Activated CD8-positive, alpha-beta memory T cell treated with anti-CD3 and anti-CD28 coated beads, Interleukin-2, amount 10 ng/mL, durations not matched to agents 7 days and 5 days (primary cell): ENCODE measurements at regions not wholly inside any gene's neighbourhood (a gene's known extent, or its start where the extent isn't known, plus 50 kb on each side); places are given as distances from the start of the nearest gene placed in this dataset.

ENCODE experiments used
- ATAC-seq: fragments of 150-1000 bp; cut with Tn5 transposase; one replicate; pipeline ENCODE4 v1.10.0; 2021; ENCODE audit warnings: moderate library complexity
- CTCF ChIA-PET: fragments of 350-600 bp; sonication (Branson Sonifier 250); formaldehyde crosslinking; loops from one replicate; lab custom pipeline; 2021; ENCODE audit warnings: antibody characterized with exemption; lab: Charles Lee
- DNase-seq: peaks from one replicate; pipeline ENCODE4 v3.0.0-alpha.2; 2020
- H3K27ac Mint-ChIP-seq: one replicate; pipeline ENCODE4 v1.8.0; 2021; ENCODE audit warnings: mild to moderate bottlenecking, mixed read lengths
- H3K27me3 Mint-ChIP-seq: one replicate; pipeline ENCODE4 v1.8.0; 2021; ENCODE audit warnings: mixed read lengths
- H3K36me3 Mint-ChIP-seq: one replicate; pipeline ENCODE4 v1.8.0; 2021; ENCODE audit warnings: mild to moderate bottlenecking, mixed read lengths
- H3K4me1 Mint-ChIP-seq: one replicate; pipeline ENCODE4 v1.8.0; 2021; ENCODE audit warnings: mixed read lengths
- H3K4me3 Mint-ChIP-seq: one replicate; pipeline ENCODE4 v1.8.0; 2021; ENCODE audit warnings: mild to moderate bottlenecking, moderate library complexity, mixed read lengths
- H3K9me3 Mint-ChIP-seq: one replicate; pipeline ENCODE4 v1.8.0; 2022; ENCODE audit warnings: low read depth, mixed read lengths

- no peak for DNase-seq
- CTCF ChIA-PET: interaction anchor here (1.1 to 1.3 kb wide), 2 partner anchors 54 to 99 kb away, joined by 3 read pairs; no protein-coding TSS in a partner anchor
- Mint-ChIP-seq H3K36me3 (no peaks in the 10 kb centered on the region), H3K4me3 (no peak overlapping the region), H3K9me3 (no peaks in the 10 kb centered on the region), H3K27ac (no peak overlapping the region), H3K4me1 (peaks cover 8% of the 10 kb centered on the region), H3K27me3 (peaks cover under 1% of the 10 kb centered on the region)
- ATAC-seq: peak; percentile 47
These were observed 75.2 kb upstream of the TP53I11 start for GRCh38 chr11:45025716-45026492.

GRCh38 chr11:45026835-45027234 lies 76.2 kb upstream of the TP53I11 start:
- H3K36me3 Mint-ChIP-seq: no peaks in the 10 kb centered on the region
- CTCF ChIA-PET: interaction anchor here (1.1 kb wide), 1 partner anchor 100 kb away, joined by 3 read pairs; no protein-coding TSS in a partner anchor
- H3K4me3 Mint-ChIP-seq: no peak overlapping the region
- H3K27me3 Mint-ChIP-seq: peaks cover 3% of the 10 kb centered on the region
- DNase-seq: no peak
- H3K9me3 Mint-ChIP-seq: no peaks in the 10 kb centered on the region
- no peak for ATAC-seq
- peaks cover 8% of the 10 kb centered on the region for H3K4me1 Mint-ChIP-seq
- H3K27ac Mint-ChIP-seq: no peak overlapping the region

- ATAC-seq (no peak), DNase-seq (no peak)
- no peak overlapping the region for H3K27ac Mint-ChIP-seq
- peaks cover 8% of the 10 kb centered on the region for H3K4me1 Mint-ChIP-seq
- H3K4me3 Mint-ChIP-seq: no peak overlapping the region
- peaks cover 3% of the 10 kb centered on the region for H3K27me3 Mint-ChIP-seq
- H3K9me3 Mint-ChIP-seq: no peaks in the 10 kb centered on the region
- H3K36me3 Mint-ChIP-seq: no peaks in the 10 kb centered on the region
- CTCF ChIA-PET: interaction anchor here (1.1 kb wide), 1 partner anchor 100 kb away, joined by 3 read pairs; no protein-coding TSS in a partner anchor
These were observed 76.6 kb upstream of the TP53I11 start for GRCh38 chr11:45027312-45027711.

DNA sequence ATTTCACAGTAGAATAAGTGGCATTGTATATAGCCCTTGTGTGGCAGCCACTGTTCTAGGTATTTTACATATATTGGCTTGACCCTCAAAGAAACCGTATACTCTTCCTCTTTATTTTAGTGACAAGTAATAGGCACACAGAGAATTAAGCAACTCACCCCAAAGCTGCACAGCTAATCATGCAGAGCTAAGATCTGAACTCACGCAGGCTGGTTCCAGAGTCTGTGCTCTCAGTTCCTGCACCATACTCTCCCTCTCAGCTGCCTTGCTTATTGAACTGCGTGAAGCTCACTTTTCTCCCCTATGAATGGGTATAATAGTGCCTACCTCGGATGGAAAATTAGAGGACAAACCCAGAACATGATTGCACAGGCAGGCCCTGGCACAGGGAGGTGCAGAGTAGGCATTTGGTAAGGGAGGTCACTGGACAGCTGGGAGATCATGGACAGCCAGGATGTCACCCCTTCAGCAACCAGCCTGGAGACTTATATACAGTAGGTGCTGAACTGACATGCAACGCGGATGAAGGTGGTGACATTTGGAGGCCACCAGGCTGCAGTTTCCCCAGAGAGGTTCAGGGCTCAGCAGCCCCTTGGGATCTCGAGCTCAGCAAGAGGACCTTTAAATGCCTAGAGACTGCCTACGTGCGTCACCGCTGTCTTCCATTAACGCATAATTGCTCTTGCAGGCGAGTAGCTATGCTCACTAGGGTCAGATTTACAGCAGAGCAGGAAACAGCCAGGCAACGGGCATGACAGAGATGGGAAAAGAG lies 78.4 kb upstream of the TP53I11 start:
- no peak overlapping the region for H3K4me3 Mint-ChIP-seq
- ATAC-seq (no peak), DNase-seq (no peak)
- CTCF ChIA-PET: interaction anchor here (1.3 kb wide), 1 partner anchor 93 kb away, joined by 3 read pairs; no protein-coding TSS in a partner anchor
- no peaks in the 10 kb centered on the region for H3K9me3 Mint-ChIP-seq
- H3K4me1 Mint-ChIP-seq: peaks cover 8% of the 10 kb centered on the region
- H3K27ac Mint-ChIP-seq: no peak overlapping the region
- peaks cover 12% of the 10 kb centered on the region for H3K27me3 Mint-ChIP-seq
- H3K36me3 Mint-ChIP-seq: no peaks in the 10 kb centered on the region

- no peaks in the 10 kb centered on the region for H3K36me3 Mint-ChIP-seq
- CTCF ChIA-PET: interaction anchor here (0.9 kb wide), 1 partner anchor 95 kb away, joined by 3 read pairs; no protein-coding TSS in a partner anchor
- peaks cover 4% of the 10 kb centered on the region for H3K4me1 Mint-ChIP-seq
- no peak overlapping the region for H3K27ac Mint-ChIP-seq
- DNase-seq: no peak
- ATAC-seq: no peak
- peaks cover 12% of the 10 kb centered on the region for H3K27me3 Mint-ChIP-seq
- H3K4me3 Mint-ChIP-seq: no peak overlapping the region
- H3K9me3 Mint-ChIP-seq: no peaks in the 10 kb centered on the region
These were observed 80.1 kb upstream of the TP53I11 start for GRCh38 chr11:45030778-45031177.

DNA sequence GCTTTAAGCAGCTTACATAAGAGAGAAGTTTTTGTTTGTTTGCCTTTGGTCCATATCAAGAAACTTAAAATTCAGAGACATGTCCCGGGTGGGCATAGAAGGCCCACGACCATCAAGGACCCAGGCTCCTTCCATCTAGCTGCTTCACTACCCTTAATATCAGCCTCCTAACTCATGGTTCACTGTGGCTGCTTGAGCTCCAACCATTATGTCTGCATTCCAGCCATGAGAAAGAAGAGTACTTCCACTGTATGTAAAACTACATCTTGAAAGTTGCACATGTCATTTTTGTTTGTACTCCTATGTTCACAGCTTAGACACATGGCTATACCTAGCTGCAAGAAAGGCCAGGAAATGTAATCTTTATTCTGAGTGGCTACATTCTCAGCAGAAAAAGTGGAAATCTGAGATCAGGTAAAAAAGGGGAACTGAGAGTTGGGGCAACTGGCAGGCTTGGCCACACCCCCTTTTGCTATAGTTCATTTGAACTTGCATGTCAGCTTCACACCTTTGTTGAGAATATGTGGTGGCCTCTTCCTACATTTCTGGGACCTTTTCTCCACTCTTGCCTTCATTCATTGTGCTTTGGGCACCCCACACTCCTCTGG lies 81.3 kb upstream of the TP53I11 start:
- CTCF ChIA-PET: no interaction called here
- Mint-ChIP-seq H3K27me3 (peaks cover 12% of the 10 kb centered on the region), H3K9me3 (no peaks in the 10 kb centered on the region), H3K27ac (no peak overlapping the region), H3K4me1 (no peaks in the 10 kb centered on the region), H3K36me3 (no peaks in the 10 kb centered on the region), H3K4me3 (no peak overlapping the region)
- no peak for ATAC-seq
- no peak for DNase-seq

DNA sequence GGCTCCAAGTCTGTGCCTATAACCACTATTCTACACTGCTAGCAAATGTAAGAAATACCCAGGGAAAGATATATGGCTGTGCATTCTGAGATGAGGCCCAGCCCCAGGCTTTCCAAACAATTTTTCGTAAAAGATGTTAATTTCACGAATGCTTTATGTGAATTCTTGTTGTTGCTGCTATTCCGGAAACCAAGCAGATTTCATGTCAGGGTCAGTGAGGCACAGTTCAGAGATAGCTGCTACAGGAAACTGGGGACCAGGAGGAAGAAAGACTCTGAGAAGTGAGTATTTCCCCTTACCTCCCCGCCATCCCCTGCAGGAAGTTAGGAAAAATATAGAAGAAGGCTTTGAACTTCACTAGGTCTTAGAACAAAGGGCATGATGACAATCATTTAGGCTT lies 84.7 kb upstream of the TP53I11 start:
- Mint-ChIP-seq H3K27ac (no peak overlapping the region), H3K4me1 (no peaks in the 10 kb centered on the region), H3K9me3 (peaks cover 3% of the 10 kb centered on the region), H3K4me3 (no peak overlapping the region), H3K27me3 (peaks cover 16% of the 10 kb centered on the region), H3K36me3 (no peaks in the 10 kb centered on the region)
- DNase-seq (no peak), ATAC-seq (no peak)
- CTCF ChIA-PET: interaction anchor here (0.7 to 1.8 kb wide), 2 partner anchors 87 to 99 kb away, joined by 3 to 4 read pairs; no protein-coding TSS in a partner anchor

DNA sequence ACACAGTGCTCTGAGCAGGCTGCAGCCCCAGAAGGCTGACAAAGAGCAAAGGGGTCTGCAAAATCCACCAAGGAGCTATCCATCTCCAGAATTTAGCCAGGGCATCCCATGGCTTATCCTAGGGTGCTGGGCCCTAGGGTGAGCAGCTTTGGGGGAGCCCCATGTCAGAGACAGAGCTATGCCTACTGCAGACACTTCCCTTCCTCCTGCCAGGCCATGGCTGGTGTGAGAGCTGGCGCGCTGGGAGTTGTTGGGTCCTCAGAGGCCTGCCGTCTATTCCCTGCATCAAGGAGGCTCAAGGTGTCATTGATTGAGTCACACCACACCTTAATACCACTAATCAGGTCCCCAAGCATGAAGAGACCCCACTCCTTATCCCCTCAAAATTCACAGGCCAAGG lies 85.3 kb upstream of the TP53I11 start:
- CTCF ChIA-PET: interaction anchor here (0.7 to 1.8 kb wide), 2 partner anchors 87 to 100 kb away, joined by 3 to 4 read pairs; no protein-coding TSS in a partner anchor
- ATAC-seq: no peak
- Mint-ChIP-seq H3K9me3 (peaks cover 3% of the 10 kb centered on the region), H3K27ac (no peak overlapping the region), H3K27me3 (peaks cover 15% of the 10 kb centered on the region), H3K4me3 (no peak overlapping the region), H3K4me1 (no peaks in the 10 kb centered on the region), H3K36me3 (no peaks in the 10 kb centered on the region)
- DNase-seq: no peak

GRCh38 chr11:45036733-45037132 lies 86.0 kb upstream of the TP53I11 start:
- DNase-seq: no peak
- peaks cover 3% of the 10 kb centered on the region for H3K9me3 Mint-ChIP-seq
- no peak overlapping the region for H3K4me3 Mint-ChIP-seq
- peaks cover 13% of the 10 kb centered on the region for H3K27me3 Mint-ChIP-seq
- no peaks in the 10 kb centered on the region for H3K4me1 Mint-ChIP-seq
- no peak overlapping the region for H3K27ac Mint-ChIP-seq
- CTCF ChIA-PET: no interaction called here
- no peak for ATAC-seq
- H3K36me3 Mint-ChIP-seq: no peaks in the 10 kb centered on the region

DNA sequence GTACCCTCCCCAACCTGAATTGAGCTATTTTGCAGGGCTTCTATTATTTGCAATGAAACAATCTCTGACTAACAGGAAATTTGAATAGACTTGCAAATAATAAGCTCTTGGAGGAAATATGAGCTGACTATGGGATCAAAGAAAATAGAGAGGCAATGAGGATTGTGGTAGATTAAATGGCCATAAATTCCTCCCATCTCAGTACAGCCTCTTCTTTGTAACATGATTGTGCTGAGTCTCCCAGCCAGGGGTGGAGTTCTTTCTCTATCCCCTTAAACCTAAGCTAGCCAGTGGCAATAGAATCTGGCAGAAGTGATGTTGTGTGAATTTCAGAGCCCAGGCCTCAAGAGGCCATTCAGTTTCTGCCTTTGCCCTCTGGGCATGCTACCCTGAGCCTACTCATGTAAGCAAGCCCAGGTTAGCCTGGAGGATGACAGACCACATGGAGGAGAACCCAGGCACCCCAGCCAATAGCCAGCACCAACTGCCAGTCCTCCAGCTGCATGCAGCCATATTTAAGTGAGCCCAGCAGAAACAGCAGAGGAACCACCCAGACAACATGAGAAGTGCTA lies 86.8 kb upstream of the TP53I11 start:
- CTCF ChIA-PET: no interaction called here
- DNase-seq (no peak), ATAC-seq (no peak)
- Mint-ChIP-seq H3K27ac (no peak overlapping the region), H3K4me3 (no peak overlapping the region), H3K9me3 (peaks cover 3% of the 10 kb centered on the region), H3K36me3 (no peaks in the 10 kb centered on the region), H3K4me1 (no peaks in the 10 kb centered on the region), H3K27me3 (peaks cover 11% of the 10 kb centered on the region)

GRCh38 chr11:45038923-45039322 lies 88.2 kb upstream of the TP53I11 start:
- CTCF ChIA-PET: interaction anchor here (0.7 kb wide), 2 partner anchors 71 to 678 kb away, joined by 3 read pairs; no protein-coding TSS in a partner anchor
- Mint-ChIP-seq H3K4me3 (no peak overlapping the region), H3K27me3 (peaks cover 4% of the 10 kb centered on the region), H3K27ac (no peak overlapping the region), H3K9me3 (peaks cover 3% of the 10 kb centered on the region), H3K4me1 (no peaks in the 10 kb centered on the region), H3K36me3 (no peaks in the 10 kb centered on the region)
- DNase-seq: no peak
- no peak for ATAC-seq

- no peak for ATAC-seq
- Mint-ChIP-seq H3K27me3 (peaks cover 4% of the 10 kb centered on the region), H3K4me1 (peaks cover 4% of the 10 kb centered on the region), H3K9me3 (peaks cover 3% of the 10 kb centered on the region), H3K27ac (no peak overlapping the region), H3K36me3 (no peaks in the 10 kb centered on the region), H3K4me3 (no peak overlapping the region)
- CTCF ChIA-PET: no interaction called here
- DNase-seq: no peak
These were observed 90.9 kb upstream of the TP53I11 start for GRCh38 chr11:45041596-45041995.

DNA sequence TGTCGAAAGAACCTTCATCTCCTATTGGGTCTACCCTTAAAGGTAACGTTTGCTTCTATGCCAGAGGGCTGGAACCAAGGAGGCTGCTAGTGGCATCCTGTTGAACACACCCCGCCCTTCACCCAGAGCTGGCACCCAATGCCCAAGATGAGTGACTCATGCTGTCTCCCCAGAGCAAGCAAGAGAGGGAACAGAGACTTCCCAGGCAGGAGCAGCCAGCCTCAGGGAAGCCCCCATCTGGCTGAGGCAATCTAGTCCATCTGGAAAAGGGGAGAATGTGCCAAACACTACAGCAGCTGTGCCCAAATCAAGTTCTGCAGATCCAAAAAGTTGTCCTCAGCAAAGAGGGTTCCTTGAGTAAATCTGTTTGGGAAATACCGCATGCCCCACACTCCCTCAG lies 91.9 kb upstream of the TP53I11 start:
- H3K36me3 Mint-ChIP-seq: no peaks in the 10 kb centered on the region
- H3K27ac Mint-ChIP-seq: no peak overlapping the region
- ATAC-seq: no peak
- CTCF ChIA-PET: no interaction called here
- peaks cover 3% of the 10 kb centered on the region for H3K9me3 Mint-ChIP-seq
- DNase-seq: no peak
- no peak overlapping the region for H3K4me3 Mint-ChIP-seq
- peaks cover 4% of the 10 kb centered on the region for H3K27me3 Mint-ChIP-seq
- peaks cover 4% of the 10 kb centered on the region for H3K4me1 Mint-ChIP-seq
